NT2/D1 (cell line): ENCODE measurements at regions not wholly inside any gene's neighbourhood (a gene's known extent, or its start where the extent isn't known, plus 50 kb on each side); places are given as distances from the start of the nearest gene placed in this dataset.

Experiments
- DNase-seq: peaks from one replicate; pipeline ENCODE4 v3.0.0-alpha.2; 2011; ENCODE audit warnings: low read depth, low spot score
- H3K27me3 ChIP-seq: 2 replicates; pipeline ENCODE4 v1.6.0; 2011; ENCODE audit warnings: mild to moderate bottlenecking; ENCODE audit not compliant: insufficient read length, insufficient read depth
- H3K36me3 ChIP-seq: 2 replicates; pipeline ENCODE4 v1.6.1; 2011; ENCODE audit warnings: mild to moderate bottlenecking, low read length, mixed read lengths; ENCODE audit not compliant: insufficient read depth, insufficient read length
- H3K4me1 ChIP-seq: 2 replicates; pipeline ENCODE4 v1.5.1; 2011; ENCODE audit not compliant: insufficient read depth, insufficient read length
- H3K4me3 ChIP-seq: 2 replicates; pipeline ENCODE4 v1.5.1; 2011; ENCODE audit warnings: low read depth; ENCODE audit not compliant: insufficient read length
- H3K9ac ChIP-seq: 2 replicates; pipeline ENCODE4 v1.6.0; 2011; ENCODE audit warnings: low read depth; ENCODE audit not compliant: insufficient read length
- H3K9me3 ChIP-seq: 2 replicates; pipeline ENCODE4 v1.5.1; 2011; ENCODE audit warnings: mild to moderate bottlenecking, low read length; ENCODE audit not compliant: insufficient read depth
- SUZ12 ChIP-seq: IDR thresholded peaks from 2 replicates; pipeline ENCODE4 v1.6.1; 2011; ENCODE audit not compliant: insufficient read length, insufficient read depth; ENCODE audit errors: extremely low read depth
- YY1 ChIP-seq: IDR thresholded peaks from 2 replicates; pipeline ENCODE4 v1.6.1; 2011; ENCODE audit not compliant: insufficient read length, insufficient read depth
- ZNF274 ChIP-seq: IDR thresholded peaks from 2 replicates; pipeline ENCODE4 v1.6.1; 2011; ENCODE audit warnings: mild to moderate bottlenecking, low read depth, low read length

DNA sequence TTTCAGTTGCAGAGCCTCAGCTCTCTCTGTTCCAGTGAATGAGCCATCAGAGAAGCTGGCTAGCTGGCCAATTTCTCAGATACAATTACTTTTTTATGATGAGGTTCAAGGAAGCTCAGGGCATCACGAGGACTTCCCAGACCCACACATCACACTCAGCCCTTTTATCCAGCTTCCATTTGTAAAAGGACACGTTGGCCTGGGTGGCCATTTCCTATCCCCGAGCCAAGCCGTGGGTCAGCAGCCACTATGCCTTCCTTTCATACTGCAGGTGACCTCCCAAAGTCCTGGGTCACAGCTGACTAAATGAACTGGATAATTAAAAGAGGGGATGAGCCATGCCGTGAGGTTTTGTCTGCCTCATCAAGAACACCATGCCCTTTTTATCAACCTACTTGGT, 236.9 kb upstream of the PPARGC1A start:
- H3K9ac ChIP-seq = no peak overlapping the region
- no peak for DNase-seq
- no peaks in the 10 kb centered on the region for H3K4me1 ChIP-seq
- no peaks in the 10 kb centered on the region for H3K9me3 ChIP-seq
- H3K36me3 ChIP-seq = no peaks in the 10 kb centered on the region
- H3K4me3 ChIP-seq = no peak overlapping the region
- TF ChIP-seq ZNF274 (no peak), YY1 (no peak), SUZ12 (no peak)
- H3K27me3 ChIP-seq = no peaks in the 10 kb centered on the region

DNA sequence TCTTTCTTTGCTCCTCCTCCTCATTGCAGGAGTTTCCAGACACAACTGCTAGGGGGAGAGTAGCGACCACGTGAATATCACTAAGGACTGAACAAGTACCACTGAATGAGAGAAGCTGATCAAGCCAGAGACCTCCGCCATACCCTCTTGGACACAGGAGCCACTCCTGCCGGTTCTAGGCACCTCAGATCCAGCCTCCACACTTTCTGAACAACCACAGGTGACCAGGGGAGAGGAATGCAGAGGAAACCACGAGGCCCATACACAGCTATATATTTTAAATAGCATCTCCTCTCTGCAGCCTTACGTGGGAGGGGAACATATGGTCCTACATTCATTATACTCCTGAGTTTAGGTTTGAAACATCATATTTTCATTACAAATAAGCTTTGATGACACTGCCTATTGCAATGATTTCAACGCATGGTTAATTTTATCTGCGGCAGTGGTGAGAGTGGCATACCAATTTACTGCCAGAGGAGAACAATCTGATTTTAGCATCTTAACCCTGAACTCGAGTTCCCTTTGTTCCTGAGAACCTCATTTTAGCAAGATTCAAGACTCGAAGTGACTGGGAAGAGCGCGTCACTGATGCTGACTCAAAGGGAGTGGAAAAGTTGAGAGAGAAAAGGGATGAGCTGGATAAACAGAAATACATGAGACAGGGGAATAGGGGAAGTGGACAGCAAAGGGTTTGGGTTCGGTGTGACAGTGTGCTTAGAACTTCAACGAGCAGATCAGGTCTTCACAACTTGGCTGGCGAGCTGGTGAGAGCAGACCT, 231.7 kb upstream of the PPARGC1A start:
- Histone ChIP-seq H3K27me3 (no peaks in the 10 kb centered on the region), H3K4me1 (no peaks in the 10 kb centered on the region), H3K36me3 (no peaks in the 10 kb centered on the region), H3K9ac (no peak overlapping the region), H3K4me3 (no peak overlapping the region), H3K9me3 (no peaks in the 10 kb centered on the region)
- no peak for DNase-seq
- TF ChIP-seq ZNF274 (no peak), YY1 (no peak), SUZ12 (no peak)

DNA sequence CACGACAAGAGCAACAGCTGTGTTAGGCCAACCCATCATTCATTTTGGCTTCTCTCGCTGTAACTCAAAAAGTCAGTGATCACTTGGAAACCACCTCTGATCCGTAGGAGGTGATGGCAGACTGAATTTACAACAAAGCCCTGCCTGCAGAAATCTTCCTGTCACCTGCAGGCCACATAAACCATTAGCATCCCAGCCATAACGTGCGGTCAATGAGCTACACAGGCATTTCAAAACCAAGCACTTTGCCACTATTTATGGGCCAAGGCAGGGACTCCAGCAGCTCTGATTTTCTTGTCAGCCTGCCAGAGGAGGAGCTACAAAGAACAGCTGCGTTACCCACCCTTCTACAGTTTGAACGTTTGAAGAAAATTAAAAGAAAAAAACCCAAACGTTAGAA, 228.1 kb upstream of the PPARGC1A start:
- TF ChIP-seq YY1 (no peak), SUZ12 (no peak), ZNF274 (no peak)
- no peak overlapping the region for H3K9ac ChIP-seq
- H3K4me1 ChIP-seq = no peaks in the 10 kb centered on the region
- no peaks in the 10 kb centered on the region for H3K9me3 ChIP-seq
- H3K36me3 ChIP-seq = no peaks in the 10 kb centered on the region
- H3K27me3 ChIP-seq = no peaks in the 10 kb centered on the region
- H3K4me3 ChIP-seq = no peak overlapping the region
- no peak for DNase-seq

GRCh38 chr4:24116107-24116506, 226.3 kb upstream of the PPARGC1A start:
- DNase-seq = no peak
- no peak overlapping the region for H3K4me3 ChIP-seq
- no peaks in the 10 kb centered on the region for H3K9me3 ChIP-seq
- no peaks in the 10 kb centered on the region for H3K4me1 ChIP-seq
- H3K36me3 ChIP-seq = no peaks in the 10 kb centered on the region
- no peaks in the 10 kb centered on the region for H3K27me3 ChIP-seq
- H3K9ac ChIP-seq = no peak overlapping the region
- TF ChIP-seq ZNF274 = no peak
- no peak for TF ChIP-seq SUZ12
- no peak for TF ChIP-seq YY1

DNA sequence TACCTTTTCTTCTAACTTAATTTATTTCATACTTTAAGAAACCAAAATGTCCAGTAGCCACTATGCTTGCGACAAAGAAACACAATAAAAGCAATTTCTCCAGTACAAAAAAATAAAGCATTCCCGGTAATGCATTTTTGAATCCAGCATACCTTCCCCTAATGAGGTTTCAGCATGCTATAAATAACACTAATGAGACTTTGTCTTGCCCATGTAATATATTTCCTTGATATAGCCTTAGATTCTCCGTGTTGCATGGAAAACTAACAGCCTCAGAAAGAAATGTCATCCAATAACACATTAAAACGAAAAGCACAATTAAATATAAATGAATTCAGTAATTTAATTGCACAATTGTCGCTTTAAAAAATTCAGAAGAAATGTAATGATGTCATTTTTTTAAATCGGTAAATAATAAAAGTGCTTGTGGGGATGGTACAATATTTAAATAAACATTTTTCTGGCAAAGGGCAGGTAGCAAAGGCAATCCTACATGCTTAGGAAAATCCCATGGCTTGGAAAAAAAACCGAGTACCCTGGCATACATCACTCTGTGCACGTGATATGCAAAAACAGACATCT, 225.2 kb upstream of the PPARGC1A start:
- Histone ChIP-seq H3K4me1 (no peaks in the 10 kb centered on the region), H3K27me3 (no peaks in the 10 kb centered on the region), H3K4me3 (no peak overlapping the region), H3K9me3 (no peaks in the 10 kb centered on the region), H3K9ac (no peak overlapping the region), H3K36me3 (no peaks in the 10 kb centered on the region)
- DNase-seq = no peak
- TF ChIP-seq ZNF274 = no peak
- TF ChIP-seq SUZ12 = no peak
- TF ChIP-seq YY1 = no peak

DNA sequence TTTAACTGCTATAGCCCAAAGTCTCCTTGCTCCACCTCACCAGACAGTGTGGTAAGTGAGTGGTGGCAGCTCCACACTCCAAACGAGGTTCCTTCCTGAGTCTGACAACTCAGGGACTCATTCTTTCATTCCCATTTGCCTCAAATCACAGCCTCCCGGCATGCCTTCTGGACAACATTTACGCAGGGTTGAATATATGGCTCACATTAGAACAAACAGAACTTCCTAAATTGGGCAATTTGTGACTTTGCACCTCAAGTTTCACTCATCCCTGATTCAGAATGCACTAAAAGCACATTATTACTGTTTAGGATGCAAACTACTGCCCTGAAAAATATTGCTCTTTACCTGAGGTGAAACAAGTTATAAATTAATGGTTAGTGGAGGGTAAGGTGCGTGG, 224.6 kb upstream of the PPARGC1A start:
- no peaks in the 10 kb centered on the region for H3K4me1 ChIP-seq
- H3K27me3 ChIP-seq = no peaks in the 10 kb centered on the region
- H3K4me3 ChIP-seq = no peak overlapping the region
- DNase-seq = no peak
- H3K9ac ChIP-seq = no peak overlapping the region
- TF ChIP-seq YY1 (no peak), SUZ12 (no peak)
- no peaks in the 10 kb centered on the region for H3K9me3 ChIP-seq
- H3K36me3 ChIP-seq = no peaks in the 10 kb centered on the region

- Histone ChIP-seq H3K27me3 (no peaks in the 10 kb centered on the region), H3K9me3 (no peaks in the 10 kb centered on the region), H3K4me1 (no peaks in the 10 kb centered on the region), H3K4me3 (no peak overlapping the region), H3K9ac (no peak overlapping the region), H3K36me3 (no peaks in the 10 kb centered on the region)
- TF ChIP-seq ZNF274 = no peak
- TF ChIP-seq SUZ12 = no peak
- TF ChIP-seq YY1 = no peak
- no peak for DNase-seq
Measured at GRCh38 chr4:24112466-24112865, 222.6 kb upstream of the PPARGC1A start.
